SK-N-MC (cell line): ENCODE measurements at regions not wholly inside any gene's neighbourhood (a gene's known extent, or its start where the extent isn't known, plus 50 kb on each side); places are given as distances from the start of the nearest gene placed in this dataset.

Experiments
- DNase-seq: peaks from one replicate; pipeline ENCODE4 v3.0.0-alpha.2; 2011; ENCODE audit warnings: low read depth, low spot score
- H3K27ac ChIP-seq: fragments of 200-600 bp; sonication (generic); 2 replicates; pipeline ENCODE4 v1.5.1; 2016; ENCODE audit warnings: mixed run types
- H3K36me3 ChIP-seq: fragments of 200-600 bp; sonication (generic); 2 replicates; pipeline ENCODE4 v1.6.1; 2017; ENCODE audit warnings: antibody characterized with exemption, low read length, mixed read lengths; ENCODE audit not compliant: insufficient read depth
- H3K4me3 ChIP-seq: fragments of 200-600 bp; sonication (generic); 2 replicates; pipeline ENCODE4 v1.5.1; 2016
- H3K9ac ChIP-seq: fragments of 200-600 bp; sonication (generic); 2 replicates; pipeline ENCODE4 v1.8.0; 2017; ENCODE audit warnings: mixed run types, mixed read lengths; ENCODE audit not compliant: insufficient read length
- H3K9me3 ChIP-seq: fragments of 200-600 bp; sonication (generic); 2 replicates; pipeline ENCODE4 v1.6.1; 2017; ENCODE audit warnings: low read depth, mild to moderate bottlenecking, antibody characterized with exemption, low read length, moderate library complexity, mixed read lengths
- EZH2 ChIP-seq: fragments of 200-600 bp; sonication (generic); IDR thresholded peaks from one replicate; pipeline ENCODE4 v1.6.1; 2017; ENCODE audit warnings: antibody characterized with exemption
- FOXP2 ChIP-seq: optimal IDR thresholded peaks from 2 replicates; pipeline ENCODE3; 2011; ENCODE audit warnings: mild to moderate bottlenecking, moderate library complexity; ENCODE audit not compliant: insufficient read depth; ENCODE audit errors: extremely low read length, control extremely low read depth
- POLR2AphosphoS5 ChIP-seq: IDR thresholded peaks from 2 replicates; pipeline ENCODE4 v1.6.1; 2012; ENCODE audit warnings: mild to moderate bottlenecking, low read depth, low read length, borderline replicate concordance

GRCh38 chr4:174135530-174135929 lies 147.9 kb downstream of the FBXO8 start:
- peak overlapping the region; percentile 51 for H3K9ac ChIP-seq
- H3K27ac ChIP-seq = peak overlapping the region; percentile 92
- TF ChIP-seq FOXP2 = no peak
- no peak for TF ChIP-seq EZH2
- H3K36me3 ChIP-seq = no peaks in the 10 kb centered on the region
- no peak for DNase-seq
- H3K9me3 ChIP-seq = no peaks in the 10 kb centered on the region
- H3K4me3 ChIP-seq = peak overlapping the region; percentile 74

GRCh38 chr4:174134361-174134760 lies 149.1 kb downstream of the FBXO8 start:
- peak overlapping the region; percentile 92 for H3K27ac ChIP-seq
- TF ChIP-seq EZH2 = no peak
- peak; percentile 28; the same call in 1 of the 2 replicates for TF ChIP-seq POLR2AphosphoS5
- peak overlapping the region; percentile 74 for H3K4me3 ChIP-seq
- DNase-seq = no peak
- peak overlapping the region; percentile 51 for H3K9ac ChIP-seq
- H3K9me3 ChIP-seq = no peaks in the 10 kb centered on the region
- no peaks in the 10 kb centered on the region for H3K36me3 ChIP-seq

- Histone ChIP-seq H3K27ac (peak overlapping the region; percentile 92), H3K9ac (no peak overlapping the region), H3K36me3 (no peaks in the 10 kb centered on the region), H3K9me3 (no peaks in the 10 kb centered on the region), H3K4me3 (peak overlapping the region; percentile 74)
- DNase-seq = peak; percentile 83
- TF ChIP-seq EZH2 = no peak
- TF ChIP-seq FOXP2 = peak; percentile 58
- TF ChIP-seq POLR2AphosphoS5 = peak; percentile 67; the same call in 1 of the 2 replicates
Observed at GRCh38 chr4:174133551-174133950, 149.9 kb downstream of the FBXO8 start.

DNA sequence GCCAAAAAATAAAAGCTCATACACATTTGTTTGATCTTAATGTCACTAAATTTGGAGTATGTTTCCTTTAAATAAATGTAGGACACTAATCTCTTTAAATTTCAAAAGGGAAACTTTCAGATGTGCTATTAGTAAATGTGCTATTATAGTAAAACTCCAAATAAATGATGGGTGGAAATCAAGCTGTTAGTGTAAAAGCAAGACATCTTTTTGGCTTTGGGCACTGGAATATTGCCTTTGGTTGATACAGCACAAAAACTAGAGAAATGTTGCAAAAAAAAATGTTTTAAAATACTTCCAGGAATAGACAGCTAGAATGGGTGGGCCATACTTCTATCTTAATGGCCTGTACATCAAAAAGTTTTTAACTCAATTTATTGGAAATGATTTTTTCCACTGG lies 151.6 kb downstream of the FBXO8 start:
- Histone ChIP-seq H3K4me3 (no peak overlapping the region), H3K9ac (no peak overlapping the region), H3K36me3 (no peaks in the 10 kb centered on the region), H3K27ac (no peak overlapping the region), H3K9me3 (no peaks in the 10 kb centered on the region)
- no peak for TF ChIP-seq EZH2
- no peak for TF ChIP-seq POLR2AphosphoS5
- no peak for TF ChIP-seq FOXP2
- DNase-seq = no peak

GRCh38 chr4:174122705-174123104 lies 160.8 kb downstream of the FBXO8 start:
- Histone ChIP-seq H3K9ac (no peak overlapping the region), H3K27ac (no peak overlapping the region), H3K4me3 (no peak overlapping the region), H3K9me3 (no peaks in the 10 kb centered on the region), H3K36me3 (no peaks in the 10 kb centered on the region)
- TF ChIP-seq POLR2AphosphoS5 (no peak), FOXP2 (no peak), EZH2 (no peak)
- no peak for DNase-seq

DNA sequence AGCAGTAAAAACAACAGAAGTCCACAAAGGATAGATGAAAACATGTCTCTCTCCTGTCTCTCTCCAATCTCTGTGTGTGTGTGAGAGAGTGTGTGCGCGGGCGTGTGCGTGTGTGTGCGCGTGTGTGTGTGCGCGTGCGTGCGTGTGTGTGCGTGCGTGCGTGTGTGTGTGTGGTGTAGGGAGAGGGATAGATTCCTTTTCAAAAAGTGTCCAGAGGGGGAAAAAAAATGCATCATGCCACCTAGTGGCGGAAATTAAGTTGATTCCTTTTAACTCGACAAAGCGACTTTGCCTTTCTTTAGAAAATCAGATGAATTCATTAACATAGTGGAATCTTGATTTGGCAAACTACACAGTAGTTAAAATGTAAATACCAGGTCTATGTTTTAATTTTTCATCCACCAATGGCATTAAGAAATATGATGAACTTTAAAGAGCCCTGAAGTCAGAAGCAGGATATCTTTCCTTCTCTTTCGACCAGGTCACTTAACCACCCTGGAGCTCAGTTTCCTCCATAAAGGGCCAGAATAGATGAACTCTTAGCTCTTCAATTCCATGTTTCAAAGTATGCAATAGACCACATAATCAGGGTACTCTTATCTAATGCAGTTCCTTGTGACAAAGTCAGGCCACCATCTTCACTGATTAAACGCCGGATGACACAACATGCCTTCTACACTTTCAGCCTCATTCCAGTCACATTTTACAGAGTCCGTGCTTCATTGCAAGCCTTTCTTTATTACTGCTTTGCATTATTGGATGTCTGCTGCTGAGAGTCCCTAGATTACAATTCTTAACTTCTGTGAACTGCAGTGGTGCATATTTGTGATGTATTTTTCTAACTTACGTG lies 162.8 kb downstream of the FBXO8 start:
- peak overlapping the region; percentile 68 for H3K9ac ChIP-seq
- H3K36me3 ChIP-seq = no peaks in the 10 kb centered on the region
- DNase-seq = no peak
- no peak overlapping the region for H3K27ac ChIP-seq
- H3K4me3 ChIP-seq = peak overlapping the region; percentile 77
- H3K9me3 ChIP-seq = no peaks in the 10 kb centered on the region
- TF ChIP-seq FOXP2 (no peak), POLR2AphosphoS5 (peak; percentile 66), EZH2 (no peak)

- H3K9me3 ChIP-seq = no peaks in the 10 kb centered on the region
- H3K4me3 ChIP-seq = peak overlapping the region; percentile 77
- no peak for DNase-seq
Observed at GRCh38 chr4:174119830-174120229, 163.6 kb downstream of the FBXO8 start.

DNA sequence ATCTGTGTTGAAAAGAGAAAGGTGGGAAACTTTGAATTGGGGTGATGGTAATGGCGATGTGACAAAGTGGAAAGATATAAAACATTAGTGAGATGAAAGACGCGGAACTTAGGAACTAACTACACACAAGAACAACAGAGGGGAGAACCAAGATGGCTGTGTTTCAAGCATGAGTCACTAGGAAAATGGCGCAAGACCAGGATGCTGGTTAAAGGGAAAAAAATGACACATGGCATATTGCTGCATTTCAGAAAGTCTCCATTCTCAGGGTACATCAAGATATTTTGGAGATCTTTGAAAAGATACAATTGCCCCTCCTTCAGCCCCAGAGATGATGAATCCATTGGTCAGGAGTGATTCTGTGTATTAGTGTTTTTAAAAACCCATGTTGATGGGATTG lies 164.4 kb downstream of the FBXO8 start:
- DNase-seq = no peak
- Histone ChIP-seq H3K36me3 (0 out of 2 replicates have a peak, but pooled peaks cover under 1% of the 10 kb centered on the region), H3K27ac (no peak overlapping the region), H3K4me3 (peak overlapping the region; percentile 42), H3K9me3 (no peaks in the 10 kb centered on the region), H3K9ac (no peak overlapping the region)
- TF ChIP-seq FOXP2 (no peak), POLR2AphosphoS5 (no peak), EZH2 (no peak)

More at GRCh38 chr4:174119830-174120229, 163.6 kb downstream of the FBXO8 start:
- H3K36me3 ChIP-seq = no peaks in the 10 kb centered on the region
- peak overlapping the region; percentile 68 for H3K9ac ChIP-seq
- TF ChIP-seq FOXP2 (no peak), EZH2 (no peak), POLR2AphosphoS5 (no peak)
- peak overlapping the region; percentile 15; the same call in 1 of the 2 replicates for H3K27ac ChIP-seq

DNA sequence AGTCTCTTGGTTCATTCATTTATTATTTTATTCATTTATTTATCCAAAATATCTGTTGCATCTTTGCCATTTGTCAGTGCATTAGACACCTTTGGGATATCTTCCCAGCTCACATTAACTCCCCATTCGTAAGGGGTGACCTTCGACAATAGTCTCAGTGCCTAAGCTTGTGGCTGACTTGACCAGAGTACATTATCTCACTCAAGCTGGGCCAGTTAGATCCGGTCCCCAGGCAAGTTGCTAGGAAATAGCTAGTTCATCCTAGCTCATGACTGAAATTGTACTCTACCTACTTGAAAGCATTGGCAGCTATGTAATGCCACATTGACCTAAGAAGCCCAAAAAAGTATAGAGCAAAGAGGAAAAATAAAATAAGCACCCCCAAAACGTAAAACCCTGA lies 165.3 kb downstream of the FBXO8 start:
- DNase-seq = no peak
- no peaks in the 10 kb centered on the region for H3K9me3 ChIP-seq
- TF ChIP-seq EZH2 = no peak
- TF ChIP-seq POLR2AphosphoS5 = no peak
- TF ChIP-seq FOXP2 = no peak
- H3K9ac ChIP-seq = no peak overlapping the region
- H3K4me3 ChIP-seq = no peak overlapping the region
- 0 out of 2 replicates have a peak, but pooled peaks cover 3% of the 10 kb centered on the region for H3K36me3 ChIP-seq
- no peak overlapping the region for H3K27ac ChIP-seq
